IMR-90 (cell line): ENCODE measurements at regions not wholly inside any gene's neighbourhood (a gene's known extent, or its start where the extent isn't known, plus 50 kb on each side); places are given as distances from the start of the nearest gene placed in this dataset.

ENCODE experiments used
- ATAC-seq: fragments of 200-7000 bp; cut with Tn5 transposase; 2 replicates; pipeline ENCODE4 v1.9.1; 2020; ENCODE audit warnings: low read depth, mild to moderate bottlenecking, moderate library complexity
- BruUV-seq: library from RNA; stranded (reverse); fragments of 400-500 nt; replicated peaks from 2 replicates; lab custom pipeline; 2021; lab: Mats Ljungman, UMichigan
- CTCF ChIA-PET: fragments of 300-600 bp; formaldehyde crosslinking; extraction: SDS; loops from one replicate; lab custom pipeline; 2021; ENCODE audit warnings: antibody characterized with exemption; lab: Yijun Ruan, JAX
- POLR2A ChIA-PET: fragments of 300-600 bp; sonication (Branson Sonifier 250); formaldehyde crosslinking; loops from one replicate; lab custom pipeline; 2022; ENCODE audit warnings: antibody characterized with exemption; ENCODE audit not compliant: unreplicated experiment; lab: Charles Lee
- DNase-seq: peaks from one replicate; pipeline ENCODE4 v3.0.0; 2013
- H2AFZ ChIP-seq: replicated peaks from 2 replicates; pipeline ENCODE3; 2013; ENCODE audit warnings: low read length, mild to moderate bottlenecking; ENCODE audit not compliant: poor library complexity
- H2AK5ac ChIP-seq: 2 replicates; pipeline ENCODE4 v1.6.1; 2013; ENCODE audit warnings: low read depth, low read length, inconsistent platforms
- H2AK9ac ChIP-seq: replicated peaks from 2 replicates; pipeline ENCODE3; 2013; ENCODE audit warnings: mild to moderate bottlenecking, low read depth, low read length, moderate library complexity; ENCODE audit not compliant: poor library complexity
- H2BK120ac ChIP-seq: 2 replicates; pipeline ENCODE4 v1.6.1; 2013; ENCODE audit warnings: low read depth, low read length, inconsistent platforms
- H2BK15ac ChIP-seq: 3 replicates; pipeline ENCODE4 v1.6.1; 2013; ENCODE audit warnings: low read depth, low read length, inconsistent platforms
- H2BK20ac ChIP-seq: 2 replicates; pipeline ENCODE4 v1.6.1; 2013; ENCODE audit warnings: low read depth, mild to moderate bottlenecking, inconsistent platforms, low read length, moderate library complexity
- H2BK5ac ChIP-seq: 2 replicates; pipeline ENCODE4 v1.6.1; 2013; ENCODE audit warnings: mild to moderate bottlenecking, low read depth, low read length, inconsistent platforms; ENCODE audit not compliant: poor library complexity, severe bottlenecking
- H3K14ac ChIP-seq: replicated peaks from 2 replicates; pipeline ENCODE4 v1.6.1; 2013; ENCODE audit warnings: low read depth, low read length, inconsistent platforms
- H3K18ac ChIP-seq: 2 replicates; pipeline ENCODE4 v1.6.1; 2013; ENCODE audit warnings: low read depth, low read length, control low read depth
- H3K23ac ChIP-seq: 2 replicates; pipeline ENCODE4 v1.6.1; 2013; ENCODE audit warnings: low read depth, low read length, inconsistent platforms
- H3K27ac ChIP-seq: 2 replicates; pipeline ENCODE4 v1.5.1; 2013; ENCODE audit warnings: mild to moderate bottlenecking, control low read depth, low read length; ENCODE audit not compliant: insufficient read depth
- H3K27me3 ChIP-seq: 2 replicates; pipeline ENCODE4 v1.6.1; 2013; ENCODE audit warnings: low read length; ENCODE audit not compliant: control insufficient read depth, insufficient read depth
- H3K36me3 ChIP-seq: 2 replicates; pipeline ENCODE4 v1.6.1; 2013; ENCODE audit warnings: low read length, mixed read lengths; ENCODE audit not compliant: control insufficient read depth, insufficient read depth
- H3K4ac ChIP-seq: 2 replicates; pipeline ENCODE4 v1.6.1; 2013; ENCODE audit warnings: low read depth, low read length, inconsistent platforms
- H3K4me1 ChIP-seq: 2 replicates; pipeline ENCODE4 v1.6.1; 2013; ENCODE audit warnings: low read length, mixed read lengths; ENCODE audit not compliant: control insufficient read depth, insufficient read depth
- H3K4me2 ChIP-seq: 2 replicates; pipeline ENCODE4 v1.6.1; 2013; ENCODE audit warnings: low read depth, mild to moderate bottlenecking, control low read depth, low read length, moderate library complexity
- H3K4me3 ChIP-seq: 2 replicates; pipeline ENCODE4 v1.5.1; 2013; ENCODE audit warnings: low read depth, mild to moderate bottlenecking, control low read depth, low read length, moderate library complexity; ENCODE audit not compliant: insufficient read depth
- H3K56ac ChIP-seq: 2 replicates; pipeline ENCODE4 v1.6.1; 2013; ENCODE audit warnings: low read length, inconsistent platforms; ENCODE audit not compliant: insufficient read depth; ENCODE audit errors: extremely low read depth
- H3K79me1 ChIP-seq, 2 experiments: 2 replicates each; pipeline ENCODE4 v1.6.1; 2013; ENCODE audit warnings: low read length in 2 of 2, inconsistent platforms in 1 of 2, low read depth in 1 of 2
- H3K9ac ChIP-seq: 2 replicates; pipeline ENCODE4 v1.6.1; 2013; ENCODE audit warnings: low read depth, low read length, control low read depth
- H3K9me1 ChIP-seq: 2 replicates; pipeline ENCODE4 v1.6.1; 2013; ENCODE audit warnings: low read length, inconsistent platforms; ENCODE audit not compliant: insufficient read depth
- H3K9me3 ChIP-seq: 2 replicates; pipeline ENCODE4 v1.6.1; 2013; ENCODE audit warnings: low read length; ENCODE audit not compliant: control insufficient read depth, insufficient read depth
- H4K20me1 ChIP-seq: 2 replicates; pipeline ENCODE4 v1.6.1; 2013; ENCODE audit warnings: low read length, inconsistent platforms; ENCODE audit not compliant: insufficient read depth
- H4K5ac ChIP-seq: 2 replicates; pipeline ENCODE4 v1.6.1; 2013; ENCODE audit warnings: mild to moderate bottlenecking, low read depth, low read length, control low read depth
- H4K8ac ChIP-seq, 2 experiments: 2 replicates each; pipeline ENCODE4 v1.6.1; 2013; ENCODE audit warnings: low read depth in 2 of 2, low read length in 2 of 2, control low read depth in 1 of 2, inconsistent platforms in 1 of 2
- H4K91ac ChIP-seq: 2 replicates; pipeline ENCODE4 v1.6.1; 2013; ENCODE audit warnings: low read depth, low read length, inconsistent platforms; ENCODE audit not compliant: insufficient read depth
- BHLHE40 ChIP-seq: fragments of 150-350 bp; IDR thresholded peaks from 2 replicates; pipeline ENCODE4 v1.6.1; 2016; ENCODE audit warnings: mild to moderate bottlenecking, low read depth, low read length
- CEBPB ChIP-seq: IDR thresholded peaks from 2 replicates; pipeline ENCODE4 v1.6.1; 2012; ENCODE audit warnings: low read depth, low read length, improper control_type of control experiment
- CHD1 ChIP-seq: IDR thresholded peaks from 2 replicates; pipeline ENCODE4 v1.6.1; 2012; ENCODE audit warnings: low read depth, low read length, improper control_type of control experiment
- MAFK ChIP-seq: IDR thresholded peaks from 2 replicates; pipeline ENCODE4 v1.6.1; 2012; ENCODE audit warnings: low read depth, low read length, improper control_type of control experiment
- MAZ ChIP-seq: IDR thresholded peaks from 2 replicates; pipeline ENCODE4 v1.6.1; 2012; ENCODE audit warnings: low read depth, mild to moderate bottlenecking, low read length, improper control_type of control experiment, moderate library complexity, borderline replicate concordance
- NFE2L2 ChIP-seq: fragments of 150-350 bp; IDR thresholded peaks from 2 replicates; pipeline ENCODE4 v1.6.1; 2016; ENCODE audit warnings: low read depth, mild to moderate bottlenecking, low read length
- RAD21 ChIP-seq: IDR thresholded peaks from 2 replicates; pipeline ENCODE4 v1.6.1; 2012; ENCODE audit warnings: low read length, improper control_type of control experiment
- RCOR1 ChIP-seq: IDR thresholded peaks from 2 replicates; pipeline ENCODE4 v1.6.1; 2012; ENCODE audit warnings: mild to moderate bottlenecking, low read length, improper control_type of control experiment; ENCODE audit not compliant: insufficient replicate concordance
- RFX5 ChIP-seq: IDR thresholded peaks from 2 replicates; pipeline ENCODE4 v1.8.0; 2012; ENCODE audit warnings: low read depth, mild to moderate bottlenecking, low read length, moderate library complexity
- SMC3 ChIP-seq: fragments of 150-350 bp; IDR thresholded peaks from 2 replicates; pipeline ENCODE4 v1.6.1; 2016; ENCODE audit warnings: low read depth, mild to moderate bottlenecking, antibody characterized with exemption, low read length, moderate library complexity
- WGBS, 2 experiments: methylation state at CpG; one replicate each; pipeline versions ENCODE4 v1.1.5 to v1.1.7; 2013; ENCODE audit warnings: missing lambda C conversion rate in 2 of 2; ENCODE audit not compliant: insufficient read length in 1 of 2; ENCODE audit errors: extremely low coverage in 2 of 2; 5-methylcytosine and 5-hydroxymethylcytosine counted together
- dilution Hi-C: fragments of 300-500 bp; cut with HindIII; formaldehyde crosslinking; loops from one replicate; pipeline ENCODE4 v1.14.3; 2018; ENCODE audit warnings: low sequenced_read_pairs; ENCODE audit not compliant: unreplicated experiment
- in situ Hi-C: fragments of 300-500 bp; cut with MboI; formaldehyde crosslinking; loops from 3 replicates; pipeline ENCODE4 v1.14.3; 2019; ENCODE audit warnings: low sequenced_read_pairs, inconsistent platforms, mixed read lengths
- intact Hi-C: fragments of 100-400 bp; cut with micrococcal nuclease; formaldehyde crosslinking; loops from 2 replicates; pipeline ENCODE4 v1.10.0; 2022
- TF ChIP-seq, protein P1 (sequence below): fragments of 150-350 bp; IDR thresholded peaks from 2 replicates; pipeline ENCODE4 v1.6.1; 2016; ENCODE audit warnings: low read depth, mild to moderate bottlenecking, low read length, moderate library complexity, borderline replicate concordance
- TF ChIP-seq, protein P2 (sequence below): conservative IDR thresholded peaks from 2 replicates; pipeline ENCODE4 v1.5.1; 2012; ENCODE audit warnings: mild to moderate bottlenecking, low read depth, low read length, improper control_type of control experiment
- TF ChIP-seq, protein P3 (sequence below): fragments of 150-350 bp; IDR thresholded peaks from 2 replicates; pipeline ENCODE4 v1.6.1; 2017; ENCODE audit warnings: mild to moderate bottlenecking, antibody characterized with exemption, low read length, low read depth

DNA sequence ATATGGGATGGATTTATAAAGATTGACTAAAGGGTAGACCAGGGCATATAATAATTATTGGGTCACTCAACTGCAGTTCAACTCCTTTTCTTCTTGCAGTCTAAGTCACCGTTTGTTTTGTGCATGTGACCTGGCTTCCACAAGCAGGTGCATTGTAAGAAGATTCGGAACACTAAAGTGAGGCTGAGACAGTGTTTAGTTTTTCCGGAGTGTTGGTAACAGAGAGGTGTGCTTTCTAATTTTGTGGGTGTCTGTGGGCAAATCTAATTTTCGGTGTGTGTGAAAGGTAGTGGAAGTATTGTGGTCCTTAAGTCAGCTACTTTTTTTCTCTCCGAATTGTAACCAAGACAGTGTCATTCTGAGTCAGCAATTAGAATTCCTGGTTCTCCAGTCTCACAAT is 184.5 kb downstream of the CDH19 start:
- in situ Hi-C loops, result no loop called here
- no peak overlapping the region for H2AFZ ChIP-seq
- H3K4me3 ChIP-seq, result no peak overlapping the region
- POLR2A ChIA-PET, result no interaction called here
- H3K4ac ChIP-seq, result no peak overlapping the region
- no peak overlapping the region for H3K27ac ChIP-seq
- no TSS peak for BruUV-seq
- no peak overlapping the region for H3K56ac ChIP-seq
- no peak overlapping the region for H2BK20ac ChIP-seq
- no peaks in the 10 kb centered on the region for H3K4me1 ChIP-seq
- H2BK5ac ChIP-seq, result no peak overlapping the region
- intact Hi-C loops, result no loop called here
- no peak overlapping the region for H4K8ac ChIP-seq
- no peak for ATAC-seq
- no peaks in the 10 kb centered on the region for H3K36me3 ChIP-seq
- no peaks in the 10 kb centered on the region for H3K79me1 ChIP-seq
- CTCF ChIA-PET, result no interaction called here
- TF ChIP-seq, protein P1, sequence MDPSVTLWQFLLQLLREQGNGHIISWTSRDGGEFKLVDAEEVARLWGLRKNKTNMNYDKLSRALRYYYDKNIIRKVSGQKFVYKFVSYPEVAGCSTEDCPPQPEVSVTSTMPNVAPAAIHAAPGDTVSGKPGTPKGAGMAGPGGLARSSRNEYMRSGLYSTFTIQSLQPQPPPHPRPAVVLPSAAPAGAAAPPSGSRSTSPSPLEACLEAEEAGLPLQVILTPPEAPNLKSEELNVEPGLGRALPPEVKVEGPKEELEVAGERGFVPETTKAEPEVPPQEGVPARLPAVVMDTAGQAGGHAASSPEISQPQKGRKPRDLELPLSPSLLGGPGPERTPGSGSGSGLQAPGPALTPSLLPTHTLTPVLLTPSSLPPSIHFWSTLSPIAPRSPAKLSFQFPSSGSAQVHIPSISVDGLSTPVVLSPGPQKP, result no peak
- TF ChIP-seq MAZ, result no peak
- no peak for TF ChIP-seq RAD21
- TF ChIP-seq CHD1, result no peak
- TF ChIP-seq, protein P2, sequence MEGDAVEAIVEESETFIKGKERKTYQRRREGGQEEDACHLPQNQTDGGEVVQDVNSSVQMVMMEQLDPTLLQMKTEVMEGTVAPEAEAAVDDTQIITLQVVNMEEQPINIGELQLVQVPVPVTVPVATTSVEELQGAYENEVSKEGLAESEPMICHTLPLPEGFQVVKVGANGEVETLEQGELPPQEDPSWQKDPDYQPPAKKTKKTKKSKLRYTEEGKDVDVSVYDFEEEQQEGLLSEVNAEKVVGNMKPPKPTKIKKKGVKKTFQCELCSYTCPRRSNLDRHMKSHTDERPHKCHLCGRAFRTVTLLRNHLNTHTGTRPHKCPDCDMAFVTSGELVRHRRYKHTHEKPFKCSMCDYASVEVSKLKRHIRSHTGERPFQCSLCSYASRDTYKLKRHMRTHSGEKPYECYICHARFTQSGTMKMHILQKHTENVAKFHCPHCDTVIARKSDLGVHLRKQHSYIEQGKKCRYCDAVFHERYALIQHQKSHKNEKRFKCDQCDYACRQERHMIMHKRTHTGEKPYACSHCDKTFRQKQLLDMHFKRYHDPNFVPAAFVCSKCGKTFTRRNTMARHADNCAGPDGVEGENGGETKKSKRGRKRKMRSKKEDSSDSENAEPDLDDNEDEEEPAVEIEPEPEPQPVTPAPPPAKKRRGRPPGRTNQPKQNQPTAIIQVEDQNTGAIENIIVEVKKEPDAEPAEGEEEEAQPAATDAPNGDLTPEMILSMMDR, result no peak
- no peak for TF ChIP-seq SMC3
- no peak for TF ChIP-seq BHLHE40
- no peak for TF ChIP-seq MAFK
- TF ChIP-seq, protein P3, sequence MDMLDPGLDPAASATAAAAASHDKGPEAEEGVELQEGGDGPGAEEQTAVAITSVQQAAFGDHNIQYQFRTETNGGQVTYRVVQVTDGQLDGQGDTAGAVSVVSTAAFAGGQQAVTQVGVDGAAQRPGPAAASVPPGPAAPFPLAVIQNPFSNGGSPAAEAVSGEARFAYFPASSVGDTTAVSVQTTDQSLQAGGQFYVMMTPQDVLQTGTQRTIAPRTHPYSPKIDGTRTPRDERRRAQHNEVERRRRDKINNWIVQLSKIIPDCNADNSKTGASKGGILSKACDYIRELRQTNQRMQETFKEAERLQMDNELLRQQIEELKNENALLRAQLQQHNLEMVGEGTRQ, result no peak
- no peak for TF ChIP-seq RFX5
- no peak for TF ChIP-seq NFE2L2
- TF ChIP-seq CEBPB, result no peak
- TF ChIP-seq RCOR1, result no peak
- no peaks in the 10 kb centered on the region for H3K9me1 ChIP-seq
- H2BK120ac ChIP-seq, result no peak overlapping the region
- 72% methylated on average over 2 of the region's 5 CpGs; no CpG with 5 or more reads in 1 of the 2 experiments for WGBS, 2 experiments
- DNase-seq, result no peak
- no peak overlapping the region for H4K5ac ChIP-seq
- H3K4me2 ChIP-seq, result no peak overlapping the region
- no peak overlapping the region for H2BK15ac ChIP-seq
- no peak overlapping the region for H2AK9ac ChIP-seq
- no peaks in the 10 kb centered on the region for H3K27me3 ChIP-seq
- no peaks in the 10 kb centered on the region for H4K20me1 ChIP-seq
- no peak overlapping the region for H4K91ac ChIP-seq
- H3K23ac ChIP-seq, result no peak overlapping the region
- H3K9me3 ChIP-seq, result peaks cover 2% of the 10 kb centered on the region; the same call in 1 of the 2 replicates
- dilution Hi-C loops, result no loop called here
- H3K9ac ChIP-seq, result no peak overlapping the region
- H3K14ac ChIP-seq, result no peak overlapping the region
- no peak overlapping the region for H2AK5ac ChIP-seq
- H3K18ac ChIP-seq, result no peak overlapping the region
